ENCODE measurements at regions not wholly inside any gene's neighbourhood (a gene's known extent, or its start where the extent isn't known, plus 50 kb on each side); places are given as distances from the start of the nearest gene placed in this dataset.
A peak's percentile ranks its signal among the peaks of the same experiment; 100 is the strongest.

- no peak for DNase-seq (ENCODE audit: low read depth)
Measured at GRCh38 chr7:41910940-41911600, 208.2 kb upstream of the INHBA start.

GRCh38 chr7:41907444-41907843 lies 204.6 kb upstream of the INHBA start:
- DNase-seq (ENCODE audit: low read depth): no peak

- no peak for DNase-seq (ENCODE audit: low read depth)
Measured at GRCh38 chr7:41900532-41900931, 197.6 kb upstream of the INHBA start.

GRCh38 chr7:41899823-41900433 lies 197.0 kb upstream of the INHBA start:
- no peak for DNase-seq (ENCODE audit: low read depth)

- DNase-seq (ENCODE audit: low read depth): no peak
Measured at GRCh38 chr7:41893656-41894055, 190.8 kb upstream of the INHBA start.

GRCh38 chr7:41892356-41893100 lies 189.6 kb upstream of the INHBA start:
- DNase-seq (ENCODE audit: low read depth): no peak

- DNase-seq (ENCODE audit: low read depth): no peak
Measured at GRCh38 chr7:41891950-41892349, 189.1 kb upstream of the INHBA start.

- no peak for DNase-seq (ENCODE audit: low read depth)
Measured at GRCh38 chr7:41890631-41891274, 187.9 kb upstream of the INHBA start.

GRCh38 chr7:41889472-41889871 lies 186.6 kb upstream of the INHBA start:
- no peak for DNase-seq (ENCODE audit: low read depth)

GRCh38 chr7:41889040-41889439 lies 186.2 kb upstream of the INHBA start:
- DNase-seq (ENCODE audit: low read depth): no peak

- DNase-seq (ENCODE audit: low read depth): no peak
Measured at GRCh38 chr7:41887416-41887815, 184.5 kb upstream of the INHBA start.

GRCh38 chr7:41886901-41887311 lies 184.0 kb upstream of the INHBA start:
- DNase-seq (ENCODE audit: low read depth): no peak

- DNase-seq (ENCODE audit: low read depth): no peak
Measured at GRCh38 chr7:41886262-41886900, 183.5 kb upstream of the INHBA start.

GRCh38 chr7:41885748-41886147 lies 182.9 kb upstream of the INHBA start:
- DNase-seq (ENCODE audit: low read depth): no peak

- DNase-seq (ENCODE audit: low read depth): no peak
Measured at GRCh38 chr7:41885078-41885477, 182.2 kb upstream of the INHBA start.

- DNase-seq (ENCODE audit: low read depth): no peak
Measured at GRCh38 chr7:41882745-41883420, 180.0 kb upstream of the INHBA start.

- no peak for DNase-seq (ENCODE audit: low read depth)
Measured at GRCh38 chr7:41882256-41882655, 179.4 kb upstream of the INHBA start.

GRCh38 chr7:41881331-41882130 lies 178.6 kb upstream of the INHBA start:
- DNase-seq (ENCODE audit: low read depth): peak; percentile 56

- DNase-seq (ENCODE audit: low read depth): no peak
Measured at GRCh38 chr7:41880107-41880506, 177.2 kb upstream of the INHBA start.

GRCh38 chr7:41879403-41879802 lies 176.5 kb upstream of the INHBA start:
- DNase-seq (ENCODE audit: low read depth): no peak
